Ascending aorta (tissue), 2 donors: ENCODE measurements at regions not wholly inside any gene's neighbourhood (a gene's known extent, or its start where the extent isn't known, plus 50 kb on each side); places are given as distances from the start of the nearest gene placed in this dataset.

Source experiments
- DNase-seq, 2 donors: peaks; one replicate each; pipeline ENCODE4 v3.0.0-alpha.2; 2019; ENCODE audit warnings: low spot score in 2 of 2
- H3K27ac ChIP-seq, 2 donors: fragments of 200-600 bp; sonication (generic); one replicate each; pipeline ENCODE4 v1.5.1; 2016 to 2017; ENCODE audit warnings: mild to moderate bottlenecking in 1 of 2
- H3K27me3 ChIP-seq: fragments of 200-600 bp; sonication (generic); one replicate; pipeline ENCODE4 v1.5.1; 2017
- H3K36me3 ChIP-seq, 2 donors: fragments of 200-600 bp; sonication (generic); one replicate each; pipeline ENCODE4 v1.5.1; 2016
- H3K4me1 ChIP-seq, 2 donors: fragments of 200-600 bp; sonication (generic); one replicate each; pipeline ENCODE4 v1.5.1; 2016 to 2017; ENCODE audit warnings: mild to moderate bottlenecking in 1 of 2
- H3K4me3 ChIP-seq, 2 donors: fragments of 200-600 bp; sonication (generic); one replicate each; pipeline ENCODE4 v1.5.1; 2016 to 2017; ENCODE audit warnings: mild to moderate bottlenecking in 1 of 2
- H3K9me3 ChIP-seq, 2 donors: fragments of 200-600 bp; sonication (generic); one replicate each; pipeline ENCODE4 v1.5.1; 2016
- CTCF ChIP-seq, 3 experiments: fragments of 200-600 bp in 2 of 3; fragments of 450-650 bp in 1 of 3; sonication (generic) in 2 of 3; IDR thresholded peaks; one replicate each; pipeline ENCODE4 v1.5.1; 2016 to 2019; ENCODE audit warnings: antibody characterized with exemption in 3 of 3, mild to moderate bottlenecking in 1 of 3, moderate library complexity in 1 of 3
- intact Hi-C: fragments of 100-400 bp; cut with DNase I; formaldehyde crosslinking; loops from one replicate; pipeline ENCODE4 v1.15.1; 2023

- H3K9me3 ChIP-seq = no peaks in the 10 kb centered on the region
- DNase-seq = no peak
- TF ChIP-seq CTCF (IDR thresholded peaks at IDR 0.05) = no peak
Observed at GRCh38 chr11:46198245-46199240, 77.3 kb upstream of the PHF21A start.

GRCh38 chr11:46197421-46197820, 76.2 kb upstream of the PHF21A start:
- DNase-seq = no peak
- Histone ChIP-seq H3K4me1 (no peaks in the 10 kb centered on the region), H3K27ac (no peak overlapping the region), H3K4me3 (no peak overlapping the region), H3K27me3 (no peaks in the 10 kb centered on the region), H3K36me3 (no peaks in the 10 kb centered on the region), H3K9me3 (no peaks in the 10 kb centered on the region)
- TF ChIP-seq CTCF (IDR thresholded peaks at IDR 0.05) = no peak
- intact Hi-C loops = no loop called here

More at GRCh38 chr11:46198245-46199240, 77.3 kb upstream of the PHF21A start:
- Histone ChIP-seq H3K4me1 (no peaks in the 10 kb centered on the region), H3K27me3 (no peaks in the 10 kb centered on the region), H3K4me3 (no peak overlapping the region), H3K27ac (no peak overlapping the region), H3K36me3 (no peaks in the 10 kb centered on the region)
- intact Hi-C loops = no loop called here

- no peaks in the 10 kb centered on the region for H3K4me1 ChIP-seq
- intact Hi-C loops = no loop called here
Observed at GRCh38 chr11:46188017-46188416, 66.8 kb upstream of the PHF21A start.

GRCh38 chr11:46183819-46184218, 62.6 kb upstream of the PHF21A start:
- Histone ChIP-seq H3K4me1 (no peaks in the 10 kb centered on the region), H3K36me3 (no peaks in the 10 kb centered on the region), H3K4me3 (no peak overlapping the region), H3K27ac (no peak overlapping the region), H3K9me3 (no peaks in the 10 kb centered on the region), H3K27me3 (no peaks in the 10 kb centered on the region)
- intact Hi-C loops = no loop called here
- DNase-seq = no peak
- no peak for TF ChIP-seq CTCF (IDR thresholded peaks at IDR 0.05)

More at GRCh38 chr11:46188017-46188416, 66.8 kb upstream of the PHF21A start:
- H3K4me3 ChIP-seq = no peak overlapping the region
- no peak for DNase-seq
- no peaks in the 10 kb centered on the region for H3K36me3 ChIP-seq
- no peaks in the 10 kb centered on the region for H3K27me3 ChIP-seq
- no peak overlapping the region for H3K27ac ChIP-seq
- H3K9me3 ChIP-seq = peaks cover 0 to 9% of the 10 kb centered on the region in 2 donors
- no peak for TF ChIP-seq CTCF (IDR thresholded peaks at IDR 0.05)

GRCh38 chr11:46181843-46182424, 60.7 kb upstream of the PHF21A start:
- H3K9me3 ChIP-seq = no peaks in the 10 kb centered on the region
- no peaks in the 10 kb centered on the region for H3K27me3 ChIP-seq
- H3K4me3 ChIP-seq = no peak overlapping the region
- TF ChIP-seq CTCF (IDR thresholded peaks at IDR 0.05) = no peak
- H3K27ac ChIP-seq = no peak overlapping the region
- H3K36me3 ChIP-seq = no peaks in the 10 kb centered on the region
- no peak for DNase-seq
- intact Hi-C loops = no loop called here
- H3K4me1 ChIP-seq = no peaks in the 10 kb centered on the region
